GM11168 (cell line): ENCODE measurements at regions not wholly inside any gene's neighbourhood (a gene's known extent, or its start where the extent isn't known, plus 50 kb on each side); places are given as distances from the start of the nearest gene placed in this dataset.
"Not testable (repeated sequence)": the region's sequence is repeated elsewhere in the genome, so short reads cannot be mapped to it uniquely, and the experiment has no call there.

Experiments used
- in situ Hi-C: fragments of 300-500 bp; cut with MboI; formaldehyde crosslinking; loops from one replicate; pipeline ENCODE4 v1.12.0; 2022; ENCODE audit warnings: low sequenced_read_pairs; ENCODE audit not compliant: unreplicated experiment

DNA sequence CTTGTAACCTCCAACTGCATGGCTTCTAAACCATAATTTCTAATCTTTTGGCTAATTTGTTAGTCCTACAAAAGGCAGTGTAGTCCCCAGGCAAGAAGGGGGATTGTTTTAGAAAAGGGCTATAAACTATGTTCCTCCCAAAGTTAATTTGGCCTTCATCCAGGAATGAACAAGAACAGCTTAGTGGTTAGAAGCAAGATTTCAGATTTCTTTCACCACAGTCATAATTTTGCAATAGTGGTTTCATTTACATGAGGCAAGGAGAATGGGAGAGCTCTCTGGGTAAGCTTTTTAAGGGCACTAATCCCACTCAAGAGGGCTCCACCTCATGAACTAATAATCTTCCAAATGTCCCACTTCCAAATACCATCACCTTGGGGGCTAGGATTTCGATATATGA, 1353.9 kb downstream of the NCAM2 start:
- in situ Hi-C loops = no loop called here

DNA sequence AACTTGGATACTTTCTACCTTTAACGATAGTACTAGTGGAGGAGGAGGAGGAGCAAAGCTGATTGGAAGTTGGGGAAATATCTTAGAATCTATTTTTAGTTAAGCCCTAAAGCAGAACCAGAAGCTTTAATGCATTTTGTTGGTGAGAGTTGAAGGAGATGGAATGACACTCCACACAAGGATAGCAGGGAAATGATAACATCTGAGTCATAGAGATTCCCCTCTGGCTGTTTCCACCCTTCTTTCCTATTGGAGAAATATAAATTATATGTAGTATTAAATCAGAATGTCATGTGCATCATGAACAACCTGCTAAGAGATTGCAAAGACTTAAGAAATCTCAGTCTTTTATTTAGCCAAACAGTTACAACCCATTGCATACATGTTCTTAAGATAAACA, 1357.7 kb downstream of the NCAM2 start:
- in situ Hi-C loops = no loop called here

DNA sequence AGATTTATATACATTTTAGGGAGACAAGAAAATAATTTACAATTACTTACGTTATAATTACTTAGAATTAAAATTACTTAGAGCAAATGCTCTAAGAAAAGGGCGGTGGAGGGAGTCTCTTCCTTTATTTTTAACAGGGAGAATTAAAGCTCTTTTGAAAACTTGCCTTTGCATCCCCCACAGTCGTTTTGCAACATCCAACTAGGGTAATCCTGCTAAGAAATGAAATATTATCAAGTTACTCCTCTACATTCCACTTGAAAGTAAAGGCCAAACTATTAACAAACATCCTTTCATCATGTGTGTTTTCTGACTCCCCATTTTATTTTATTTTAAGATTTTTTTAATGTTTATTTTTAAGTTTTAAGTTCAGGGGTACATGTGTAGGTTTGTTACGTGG, 1358.5 kb downstream of the NCAM2 start:
- in situ Hi-C loops = no loop called here

DNA sequence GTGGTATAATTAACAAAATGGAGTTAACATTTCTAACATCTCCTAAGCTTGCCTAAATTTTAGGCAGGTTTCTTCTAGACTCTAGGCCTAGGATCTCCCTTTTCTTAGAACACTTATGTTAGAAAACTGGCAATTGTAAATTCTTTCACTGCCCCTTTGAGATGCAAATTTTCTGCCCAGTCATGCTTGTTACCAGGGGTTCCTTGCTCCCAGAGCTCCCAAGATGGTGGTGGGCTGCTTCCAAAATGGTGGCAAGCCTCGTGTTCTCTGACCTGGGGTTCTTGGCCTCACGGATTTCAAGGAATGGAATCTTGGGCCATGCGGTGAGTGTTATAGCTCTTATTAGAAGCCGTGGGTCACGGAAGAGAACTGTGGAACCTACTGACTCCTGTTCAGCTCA, 1361.4 kb downstream of the NCAM2 start:
- in situ Hi-C loops = not testable (repeated sequence)

DNA sequence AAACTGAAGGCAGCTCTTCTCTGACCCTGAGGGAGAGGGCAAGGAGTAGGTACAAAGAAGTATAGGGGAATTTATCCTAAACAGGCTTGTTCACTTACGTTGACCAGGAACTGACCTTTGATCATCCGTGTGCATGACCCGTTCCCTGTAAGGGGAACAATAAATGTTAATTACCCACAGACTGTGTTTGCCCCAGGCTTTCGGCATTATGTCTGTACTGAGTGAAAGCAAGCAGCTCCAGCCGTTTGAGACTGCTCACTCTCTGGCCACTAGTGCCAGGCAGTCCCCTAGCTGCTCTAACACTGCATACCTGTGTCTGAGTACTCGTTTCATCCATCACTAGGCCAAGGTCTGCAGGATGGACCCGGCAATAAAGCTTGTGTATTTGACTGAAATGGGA, 1365.3 kb downstream of the NCAM2 start:
- in situ Hi-C loops = no loop called here

DNA sequence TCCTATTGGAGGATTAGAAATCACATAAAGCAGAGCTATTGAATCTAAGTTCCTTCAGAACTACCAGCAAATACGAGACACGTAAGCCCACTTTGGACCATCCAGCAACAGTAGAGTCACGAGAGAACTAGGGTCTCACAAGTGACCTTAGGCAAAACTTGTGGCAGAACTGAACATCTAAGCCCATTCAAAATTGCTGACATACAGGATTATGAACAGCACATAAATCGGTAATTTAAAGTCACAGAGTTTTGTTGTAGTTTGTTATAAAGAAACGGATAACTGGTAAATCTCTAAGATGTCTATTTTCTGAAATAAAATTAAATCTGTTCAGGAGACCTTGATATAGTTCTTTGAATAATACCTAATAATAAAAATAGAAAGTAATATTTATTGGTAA, 1366.0 kb downstream of the NCAM2 start:
- in situ Hi-C loops = no loop called here

DNA sequence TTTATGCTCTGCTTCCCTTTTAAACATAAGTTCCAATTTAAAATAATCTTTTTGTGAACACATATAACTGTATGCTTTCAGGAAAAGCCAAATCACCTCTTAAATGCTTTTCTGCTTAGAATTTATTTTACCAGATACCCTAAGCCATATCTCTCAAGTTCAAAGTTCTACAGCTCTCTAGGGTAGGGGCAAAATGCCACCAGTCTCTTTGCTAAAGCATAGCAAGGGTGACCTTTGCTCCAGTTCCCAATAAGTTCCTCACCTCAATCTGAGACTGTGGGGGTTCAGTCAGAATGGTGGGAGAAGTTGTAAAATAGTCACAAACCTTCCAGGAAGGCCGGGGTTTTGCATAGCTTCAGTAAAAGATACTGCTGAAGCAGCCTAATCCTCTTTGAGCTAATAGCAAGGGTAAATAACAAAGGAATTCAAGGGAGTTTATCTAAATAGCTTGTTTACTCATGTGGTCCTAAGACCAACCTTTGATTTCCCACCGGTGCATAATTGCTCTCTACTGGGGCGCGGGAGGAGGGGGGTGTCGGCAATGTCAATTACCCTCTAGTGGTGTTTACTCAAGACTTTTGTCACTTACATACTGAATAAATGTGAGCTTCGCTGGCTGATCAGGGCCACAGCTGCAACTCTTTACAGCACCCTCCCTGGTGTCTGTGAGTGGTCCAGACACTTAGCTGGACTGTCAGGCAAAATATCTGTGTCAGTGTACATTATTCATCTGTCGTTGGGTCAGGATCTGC, 1376.2 kb downstream of the NCAM2 start:
- in situ Hi-C loops = no loop called here

DNA sequence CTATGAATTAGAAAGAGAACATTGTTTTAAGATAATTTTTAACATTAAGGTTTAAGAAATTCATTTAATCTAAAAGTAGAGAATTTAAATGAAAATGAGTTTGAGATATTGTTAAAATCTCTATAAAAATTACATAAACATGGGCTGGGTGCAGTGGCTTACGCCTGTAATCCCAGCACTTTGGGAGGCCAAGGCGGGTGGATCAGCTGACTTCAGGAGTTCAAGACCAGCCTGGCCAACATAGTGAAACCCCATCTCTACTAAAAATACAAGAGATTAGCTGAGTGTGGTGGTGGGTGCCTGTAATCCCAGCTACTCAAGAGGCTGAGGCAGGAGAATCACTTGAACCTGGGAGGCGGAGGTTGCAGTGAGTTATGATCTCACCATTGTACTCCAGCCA, 1379.6 kb downstream of the NCAM2 start:
- in situ Hi-C loops = not testable (repeated sequence)

DNA sequence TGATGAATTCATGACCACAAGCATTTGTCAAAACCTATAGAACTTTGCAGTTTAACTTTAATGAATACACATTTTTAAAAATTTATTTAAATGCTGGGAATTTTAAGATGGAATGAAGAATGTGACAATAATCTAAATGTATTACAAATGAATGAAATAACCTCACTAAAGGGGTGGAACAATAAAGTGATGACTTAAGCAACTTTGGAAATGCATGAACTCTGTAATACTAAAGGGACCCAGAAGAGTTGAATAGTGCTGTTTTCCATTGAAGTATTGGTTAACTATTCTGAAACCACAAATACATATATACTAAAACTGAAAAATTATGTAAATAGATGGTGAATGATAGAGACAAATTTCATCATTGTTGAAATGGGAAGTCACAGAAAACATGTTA, 1395.1 kb downstream of the NCAM2 start:
- in situ Hi-C loops = no loop called here

DNA sequence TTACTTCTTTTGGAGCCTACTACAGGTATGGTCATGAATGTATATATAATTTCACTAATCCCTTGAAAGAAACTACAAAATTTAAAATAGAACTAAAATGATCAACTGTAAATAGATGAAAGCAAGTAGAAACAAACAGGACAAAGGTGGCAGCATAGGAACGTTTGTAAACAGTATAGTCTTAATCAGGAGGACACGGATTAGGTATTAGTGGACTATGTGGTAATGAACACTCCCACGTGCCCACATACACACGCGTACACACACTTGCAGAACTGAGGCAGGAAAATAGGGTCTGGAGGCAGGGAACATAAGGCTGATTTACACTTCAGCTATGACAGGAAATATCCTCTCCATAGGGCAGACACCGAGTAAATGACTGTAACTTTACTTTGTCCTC, 1397.8 kb downstream of the NCAM2 start:
- in situ Hi-C loops = no loop called here

DNA sequence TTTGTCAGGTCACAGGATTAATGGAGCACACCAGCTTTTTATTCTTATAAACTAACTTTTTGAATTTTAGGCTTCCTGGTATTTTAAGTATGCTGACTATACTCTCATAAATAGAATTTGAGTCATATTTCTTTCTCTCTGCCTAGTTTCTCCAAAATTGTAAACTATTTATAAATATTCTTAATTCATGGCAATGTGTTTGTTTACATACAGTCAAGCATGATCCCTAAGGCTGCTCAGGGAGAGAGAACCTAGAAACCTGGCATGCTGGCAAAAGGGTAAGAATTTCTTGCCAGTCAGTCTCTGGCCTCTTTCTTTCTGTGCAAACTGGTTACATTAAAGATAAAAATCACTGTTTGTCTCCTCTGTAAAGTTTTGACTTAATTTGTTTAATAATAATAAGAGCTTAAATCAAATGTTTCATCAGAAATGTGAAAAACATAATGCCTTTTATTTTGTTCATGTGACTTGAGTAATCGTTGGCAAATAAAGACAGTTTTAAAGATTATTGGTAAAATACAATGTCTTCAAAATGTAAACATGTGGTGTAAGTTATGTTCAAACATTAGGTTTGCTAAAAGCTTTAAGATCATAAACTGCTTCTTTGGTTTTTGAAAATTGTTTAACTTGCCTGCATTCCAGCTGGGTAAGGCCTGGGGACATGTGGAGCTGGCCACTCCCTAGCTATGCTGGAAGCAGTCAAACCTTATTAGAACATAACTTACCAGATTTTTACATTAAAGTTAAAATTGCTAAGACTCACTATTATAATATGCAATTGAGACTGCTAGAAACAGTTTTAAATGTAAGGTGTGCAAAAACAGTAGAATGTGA, 1401.7 kb downstream of the NCAM2 start:
- in situ Hi-C loops = no loop called here

DNA sequence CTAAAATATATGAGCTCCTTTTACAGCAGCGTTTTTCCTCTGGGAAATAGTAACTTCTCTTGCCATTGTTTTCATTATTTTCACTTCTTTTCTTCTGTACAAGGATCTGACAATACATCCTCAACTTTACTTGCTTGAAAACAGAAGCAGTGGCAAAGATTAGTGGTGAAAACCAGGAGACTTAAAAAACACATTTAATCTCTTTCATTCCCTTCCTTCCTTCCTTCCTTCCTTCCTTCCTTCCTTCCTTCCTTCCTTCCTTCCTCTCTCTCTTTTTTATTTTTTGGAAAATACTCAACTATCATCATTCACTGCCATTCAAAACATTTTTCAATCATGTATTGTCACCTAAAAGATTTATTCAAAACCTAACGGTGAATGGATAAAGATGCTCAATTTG, 1411.4 kb downstream of the NCAM2 start:
- in situ Hi-C loops = no loop called here

DNA sequence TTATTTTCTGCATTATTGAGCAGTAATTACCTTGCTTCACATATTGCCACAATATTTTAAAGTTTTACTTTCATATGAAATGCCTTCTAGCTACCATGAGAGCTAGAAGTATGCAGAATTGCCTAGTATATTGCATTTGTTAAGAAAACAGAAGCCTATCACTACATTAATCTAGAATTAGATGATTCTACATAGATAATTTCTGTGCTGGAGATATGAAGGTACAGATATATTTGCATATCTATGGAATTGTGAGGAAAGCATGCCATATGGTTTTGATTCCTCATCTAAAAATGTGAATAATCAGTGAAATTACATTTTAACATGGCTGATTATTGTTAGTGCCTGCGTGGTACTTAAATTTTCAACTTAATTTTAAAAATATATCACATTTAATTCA, 1418.3 kb downstream of the NCAM2 start:
- in situ Hi-C loops = no loop called here

DNA sequence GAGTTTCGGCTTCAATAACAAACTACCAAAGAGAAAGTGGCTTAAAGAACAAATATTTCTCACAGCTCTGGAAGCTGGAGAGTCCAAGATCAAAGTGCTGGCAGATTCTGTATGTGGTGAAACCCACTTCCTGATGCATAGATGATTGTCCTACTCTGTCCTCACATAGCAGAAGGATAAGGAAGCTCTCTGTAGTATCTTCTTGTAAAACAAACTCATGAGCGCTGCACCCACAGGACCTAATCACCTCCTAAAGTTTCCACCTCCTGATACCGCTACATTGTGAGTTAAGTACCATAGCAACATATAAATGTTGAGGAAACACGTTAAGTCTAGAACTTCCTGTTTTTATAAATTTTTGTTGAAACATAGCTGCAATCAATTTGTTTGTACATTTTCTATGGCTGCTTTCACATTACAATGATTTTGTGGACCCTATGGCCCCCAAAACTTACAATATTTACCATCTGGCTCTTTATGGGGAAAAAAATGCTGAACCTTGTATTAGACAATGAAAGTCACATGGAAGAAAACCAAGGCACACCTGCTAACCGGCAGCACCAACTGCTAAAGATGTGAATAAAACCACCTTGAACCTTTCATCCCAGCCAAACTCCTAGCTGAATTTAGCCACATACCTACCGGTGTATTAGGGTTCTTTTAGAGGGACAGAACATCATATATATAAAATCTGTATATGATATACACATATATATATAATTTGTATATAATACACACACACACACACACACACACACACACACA, 1423.4 kb downstream of the NCAM2 start:
- in situ Hi-C loops = no loop called here

DNA sequence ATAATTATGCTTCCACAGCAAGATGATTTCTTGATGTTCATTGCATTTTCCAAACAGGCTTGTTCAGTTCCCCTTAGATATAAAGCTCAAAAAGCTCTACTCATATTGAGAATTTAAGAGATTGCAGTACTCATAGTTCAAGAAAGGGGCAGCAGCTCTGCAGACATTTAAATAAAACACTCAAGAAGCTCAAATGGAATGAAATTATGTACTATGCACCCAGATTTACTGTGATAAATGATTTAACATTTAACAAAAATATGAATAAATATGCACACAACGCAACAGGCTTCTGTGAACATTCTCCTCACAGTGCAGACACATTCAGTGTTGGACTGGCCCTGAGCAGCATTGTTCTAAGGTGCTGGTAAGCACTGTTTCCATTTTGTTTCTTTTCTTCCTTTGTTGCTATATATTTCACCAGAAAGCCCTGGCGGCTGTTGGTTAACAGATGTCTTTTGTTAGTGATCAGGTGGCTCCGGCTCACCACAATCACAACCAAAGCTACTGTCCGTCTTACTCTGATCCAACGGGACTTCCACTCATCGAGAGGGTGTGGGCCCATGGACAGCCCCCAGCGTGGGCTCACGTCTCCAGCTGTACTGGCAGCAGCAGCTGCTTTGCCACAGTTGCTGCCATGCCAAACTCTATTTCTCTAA, 1440.3 kb downstream of the NCAM2 start:
- in situ Hi-C loops = no loop called here

DNA sequence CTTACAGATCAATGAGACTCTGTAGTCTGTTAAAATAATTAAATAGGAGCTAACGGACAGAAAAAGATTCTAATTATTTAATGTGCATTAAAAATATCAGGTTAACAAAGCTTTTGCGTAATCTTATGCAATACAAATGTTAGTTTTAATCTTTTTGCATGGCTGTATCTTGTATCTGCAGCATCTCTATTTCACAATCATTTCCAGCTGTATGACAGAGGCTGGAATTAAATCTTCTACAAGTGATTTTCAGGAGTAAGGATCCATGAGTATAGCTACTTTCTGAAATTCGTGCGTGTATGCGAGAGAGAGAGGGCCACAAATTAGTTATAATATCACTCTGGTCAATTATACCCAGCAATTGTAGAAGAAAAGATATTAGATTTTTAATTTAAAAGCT, 1446.8 kb downstream of the NCAM2 start:
- in situ Hi-C loops = no loop called here

DNA sequence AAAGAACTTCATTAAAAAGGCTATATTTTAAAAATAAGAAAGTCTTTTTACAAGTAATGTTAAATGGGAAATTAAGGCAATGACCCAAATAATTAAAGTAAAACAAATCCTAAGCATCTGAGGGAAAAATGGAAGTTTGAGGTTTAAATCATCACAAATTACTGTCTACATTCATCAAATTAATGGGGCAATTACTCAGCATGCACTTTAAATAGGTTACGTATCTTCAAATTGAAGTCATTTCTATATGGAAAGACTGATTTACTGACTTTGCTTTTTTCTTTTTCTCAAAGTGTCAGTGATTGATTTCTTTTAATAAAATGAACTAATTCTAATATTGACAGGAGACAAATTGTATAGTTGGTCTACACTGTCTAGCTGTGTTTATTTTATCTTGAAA, 1452.3 kb downstream of the NCAM2 start:
- in situ Hi-C loops = no loop called here

DNA sequence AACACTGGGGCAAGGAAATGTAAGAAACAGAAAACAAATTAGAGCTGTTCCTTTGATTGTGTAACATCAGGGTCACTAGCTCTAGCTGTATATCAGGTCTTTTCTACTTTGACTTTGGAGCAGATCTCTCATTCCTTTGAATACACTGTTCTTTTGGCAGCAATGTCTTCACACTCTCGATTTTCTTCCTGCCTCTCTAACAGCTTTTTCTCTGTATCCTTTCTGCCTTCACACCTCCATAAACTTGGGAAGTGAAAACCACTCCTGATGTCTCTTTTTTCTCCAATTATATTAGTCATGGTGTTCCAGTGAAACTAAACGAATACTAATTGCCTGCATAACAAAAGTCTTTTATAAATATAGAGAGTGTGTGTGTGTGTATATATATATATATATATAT, 1458.0 kb downstream of the NCAM2 start:
- in situ Hi-C loops = no loop called here

DNA sequence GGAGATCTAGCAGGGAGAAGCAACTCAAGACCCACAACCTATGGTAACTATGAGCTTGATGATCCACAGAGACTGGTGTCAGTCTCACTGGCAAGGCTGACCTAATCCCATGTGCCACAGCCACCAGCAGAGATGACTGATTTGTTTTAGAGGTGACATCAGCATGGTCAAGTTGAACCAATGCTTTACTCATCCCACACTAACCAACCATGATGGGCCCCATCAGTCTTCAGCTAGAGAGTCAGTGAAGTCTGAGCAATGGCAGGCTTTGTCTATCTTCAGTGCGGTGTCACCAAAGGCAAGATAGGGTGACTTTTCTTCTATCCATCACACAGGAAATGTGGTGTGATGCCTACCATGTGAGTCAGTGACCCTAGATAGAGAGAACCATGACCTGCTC, 1470.7 kb downstream of the NCAM2 start:
- in situ Hi-C loops = no loop called here

DNA sequence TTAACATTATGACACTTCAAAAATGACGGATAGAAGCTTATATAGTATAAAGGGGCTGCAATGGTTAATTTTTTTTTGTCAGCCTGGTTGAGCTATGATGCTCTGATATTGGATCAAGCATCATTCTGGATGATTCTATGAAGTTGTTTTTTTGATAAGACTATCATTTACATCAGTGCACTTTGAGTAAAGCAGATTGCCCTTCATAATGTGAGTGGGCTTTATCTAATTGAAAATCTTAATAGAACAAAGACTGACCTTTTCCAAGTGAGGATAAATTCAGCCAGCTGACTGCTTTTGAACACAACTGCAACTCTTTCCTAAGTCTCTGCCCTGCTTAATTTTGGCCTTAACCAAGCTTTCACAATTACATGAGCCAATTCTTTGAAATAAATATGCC, 1476.2 kb downstream of the NCAM2 start:
- in situ Hi-C loops = no loop called here

DNA sequence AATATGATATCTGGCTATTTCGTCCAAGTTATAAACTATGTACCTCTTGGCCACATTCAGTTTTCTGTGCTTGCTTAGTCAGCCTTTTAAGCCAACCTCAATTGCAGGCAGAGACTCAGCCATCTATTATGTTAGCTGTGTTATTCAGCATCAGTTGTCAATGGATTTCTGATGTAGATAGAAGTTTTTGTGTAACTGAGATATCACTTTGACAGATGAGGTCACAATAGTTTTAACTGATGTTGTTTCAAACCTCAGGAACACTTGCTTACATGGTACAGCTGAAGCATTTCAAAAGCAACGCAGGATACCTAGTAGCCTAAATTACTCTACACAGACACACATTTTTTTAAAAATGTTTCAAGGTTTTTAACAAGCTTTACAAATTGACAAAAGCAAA, 1478.0 kb downstream of the NCAM2 start:
- in situ Hi-C loops = no loop called here
